WTC11 (cell line): ENCODE measurements at regions not wholly inside any gene's neighbourhood (a gene's known extent, or its start where the extent isn't known, plus 50 kb on each side); places are given as distances from the start of the nearest gene placed in this dataset.

ENCODE experiments used
- ATAC-seq: fragments of 200-7000 bp; cut with Tn5 transposase; 2 replicates; pipeline ENCODE4 v1.10.0; 2021; ENCODE audit warnings: mild to moderate bottlenecking, moderate library complexity
- CTCF ChIA-PET: fragments of 300-600 bp; sonication (Branson Sonifier 250); formaldehyde crosslinking; loops from one replicate; lab custom pipeline; 2021; ENCODE audit warnings: antibody characterized with exemption; lab: Charles Lee
- POLR2A ChIA-PET: fragments of 350-600 bp; sonication (Branson Sonifier 250); formaldehyde crosslinking; loops from one replicate; lab custom pipeline; 2021; ENCODE audit warnings: antibody characterized with exemption; lab: Charles Lee
- DNase-seq: peaks from one replicate; pipeline ENCODE4 v3.0.0; 2021; ENCODE audit warnings: low spot score
- H3K27ac Mint-ChIP-seq: 2 replicates; pipeline ENCODE4 v1.8.0; 2021; ENCODE audit warnings: mixed read lengths
- H3K27me3 Mint-ChIP-seq: 2 replicates; pipeline ENCODE4 v1.8.0; 2021; ENCODE audit warnings: low read depth, mild to moderate bottlenecking, moderate library complexity, mixed read lengths
- H3K36me3 Mint-ChIP-seq: 2 replicates; pipeline ENCODE4 v1.8.0; 2021; ENCODE audit warnings: mixed read lengths
- H3K4me1 Mint-ChIP-seq: 2 replicates; pipeline ENCODE4 v1.8.0; 2022; ENCODE audit warnings: mixed read lengths
- H3K4me3 Mint-ChIP-seq: 2 replicates; pipeline ENCODE4 v1.8.0; 2021; ENCODE audit warnings: mild to moderate bottlenecking, moderate library complexity, mixed read lengths
- H3K9me3 Mint-ChIP-seq: 2 replicates; pipeline ENCODE4 v1.8.0; 2021; ENCODE audit warnings: mixed read lengths
- ELF4 ChIP-seq: sonication (generic); formaldehyde crosslinking; IDR thresholded peaks from 2 replicates; pipeline ENCODE4 v1.8.1; 2022; ENCODE audit warnings: low read depth, mild to moderate bottlenecking, moderate library complexity, missing genetic modification reagents
- EMX1 ChIP-seq: fragments of 250-450 bp; sonication (Bioruptor Pico); IDR thresholded peaks from 2 replicates; pipeline ENCODE4 v1.8.0; 2021; ENCODE audit warnings: mild to moderate bottlenecking
- ESRRA ChIP-seq: sonication (generic); formaldehyde crosslinking; IDR thresholded peaks from 2 replicates; pipeline ENCODE4 v1.8.1; 2022; ENCODE audit warnings: mild to moderate bottlenecking, missing genetic modification reagents, borderline replicate concordance
- GABPB1 ChIP-seq: sonication (generic); formaldehyde crosslinking; IDR thresholded peaks from 2 replicates; pipeline ENCODE4 v1.8.1; 2023; ENCODE audit warnings: mild to moderate bottlenecking, missing genetic modification reagents
- GTF2I ChIP-seq: fragments of 250-450 bp; sonication (Bioruptor Pico); conservative IDR thresholded peaks from 2 replicates; pipeline ENCODE4 v1.4.0; 2021; ENCODE audit warnings: mild to moderate bottlenecking
- JUN ChIP-seq: sonication (generic); formaldehyde crosslinking; IDR thresholded peaks from 2 replicates; pipeline ENCODE4 v1.8.0; 2023; ENCODE audit warnings: mild to moderate bottlenecking, missing genetic modification reagents
- NFATC4 ChIP-seq: fragments of 250-450 bp; sonication (Bioruptor Pico); IDR thresholded peaks from 2 replicates; pipeline ENCODE4 v1.9.0; 2021; ENCODE audit warnings: mild to moderate bottlenecking
- NFE2L1 ChIP-seq: sonication (generic); formaldehyde crosslinking; IDR thresholded peaks from 2 replicates; pipeline ENCODE4 v1.8.1; 2023; ENCODE audit warnings: missing genetic modification reagents
- NFYB ChIP-seq: sonication (generic); formaldehyde crosslinking; conservative IDR thresholded peaks from 2 replicates; pipeline ENCODE4 v1.8.0; 2022; ENCODE audit warnings: low read depth, missing genetic modification reagents
- OVOL2 ChIP-seq: fragments of 250-450 bp; sonication (Bioruptor Pico); IDR thresholded peaks from 2 replicates; pipeline ENCODE4 v1.9.0; 2021; ENCODE audit warnings: mild to moderate bottlenecking, borderline replicate concordance
- PRRX2 ChIP-seq: fragments of 250-450 bp; sonication (Bioruptor Pico); IDR thresholded peaks from 2 replicates; pipeline ENCODE4 v1.8.0; 2021; ENCODE audit warnings: mild to moderate bottlenecking
- RELA ChIP-seq: sonication (generic); formaldehyde crosslinking; IDR thresholded peaks from 2 replicates; pipeline ENCODE4 v1.8.1; 2022; ENCODE audit warnings: missing genetic modification reagents, mild to moderate bottlenecking, borderline replicate concordance
- SMAD4 ChIP-seq: sonication (generic); formaldehyde crosslinking; IDR thresholded peaks from 2 replicates; pipeline ENCODE4 v1.8.0; 2022; ENCODE audit warnings: mild to moderate bottlenecking, missing genetic modification reagents
- SOX15 ChIP-seq: fragments of 250-450 bp; sonication (Bioruptor Pico); IDR thresholded peaks from 2 replicates; pipeline ENCODE4 v1.9.0; 2021; ENCODE audit warnings: mild to moderate bottlenecking
- SP1 ChIP-seq: sonication (generic); formaldehyde crosslinking; conservative IDR thresholded peaks from 2 replicates; pipeline ENCODE4 v1.8.1; 2022; ENCODE audit warnings: missing genetic modification reagents
- TCF7 ChIP-seq: sonication (generic); formaldehyde crosslinking; IDR thresholded peaks from 2 replicates; pipeline ENCODE4 v1.8.0; 2022; ENCODE audit warnings: mild to moderate bottlenecking, low read depth, missing genetic modification reagents, moderate library complexity
- TEAD4 ChIP-seq: sonication (generic); formaldehyde crosslinking; IDR thresholded peaks from 2 replicates; pipeline ENCODE4 v1.8.0; 2022; ENCODE audit warnings: mild to moderate bottlenecking, missing genetic modification reagents
- TP53 ChIP-seq: sonication (generic); formaldehyde crosslinking; IDR thresholded peaks from 2 replicates; pipeline ENCODE4 v1.8.1; 2023; ENCODE audit warnings: mild to moderate bottlenecking, missing genetic modification reagents
- ZNF138 ChIP-seq: sonication (generic); formaldehyde crosslinking; conservative IDR thresholded peaks from 2 replicates; pipeline ENCODE4 v1.8.1; 2022; ENCODE audit warnings: mild to moderate bottlenecking, moderate library complexity, missing genetic modification reagents
- ZNF232 ChIP-seq: sonication (generic); formaldehyde crosslinking; IDR thresholded peaks from 2 replicates; pipeline ENCODE4 v1.8.0; 2022; ENCODE audit warnings: mild to moderate bottlenecking, missing genetic modification reagents
- ZNF416 ChIP-seq: fragments of 250-450 bp; sonication (Bioruptor Pico); IDR thresholded peaks from 2 replicates; pipeline ENCODE4 v1.9.0; 2021; ENCODE audit warnings: mild to moderate bottlenecking, inconsistent platforms
- ZNF671 ChIP-seq: fragments of 250-450 bp; sonication (Bioruptor Pico); IDR thresholded peaks from 2 replicates; pipeline ENCODE4 v1.8.0; 2021; ENCODE audit warnings: mild to moderate bottlenecking
- TF ChIP-seq, protein P1 (sequence below): sonication (generic); formaldehyde crosslinking; IDR thresholded peaks from 2 replicates; pipeline ENCODE4 v1.8.1; 2023; ENCODE audit warnings: mild to moderate bottlenecking, missing genetic modification reagents, moderate library complexity
- TF ChIP-seq, protein P2 (sequence below): fragments of 200-600 bp; IDR thresholded peaks from 2 replicates; pipeline ENCODE4 v1.8.0; 2022; ENCODE audit warnings: antibody characterized with exemption
- TF ChIP-seq, protein P3 (sequence below): sonication (generic); formaldehyde crosslinking; IDR thresholded peaks from 2 replicates; pipeline ENCODE4 v1.8.0; 2022; ENCODE audit warnings: mild to moderate bottlenecking, missing genetic modification reagents
- TF ChIP-seq, protein P4 (sequence below): sonication (generic); formaldehyde crosslinking; IDR thresholded peaks from 2 replicates; pipeline ENCODE4 v1.8.1; 2023; ENCODE audit warnings: mild to moderate bottlenecking, missing genetic modification reagents
- TF ChIP-seq, protein P5 (sequence below): sonication (generic); formaldehyde crosslinking; IDR thresholded peaks from 2 replicates; pipeline ENCODE4 v1.8.1; 2023; ENCODE audit warnings: mild to moderate bottlenecking, moderate library complexity, missing genetic modification reagents

DNA sequence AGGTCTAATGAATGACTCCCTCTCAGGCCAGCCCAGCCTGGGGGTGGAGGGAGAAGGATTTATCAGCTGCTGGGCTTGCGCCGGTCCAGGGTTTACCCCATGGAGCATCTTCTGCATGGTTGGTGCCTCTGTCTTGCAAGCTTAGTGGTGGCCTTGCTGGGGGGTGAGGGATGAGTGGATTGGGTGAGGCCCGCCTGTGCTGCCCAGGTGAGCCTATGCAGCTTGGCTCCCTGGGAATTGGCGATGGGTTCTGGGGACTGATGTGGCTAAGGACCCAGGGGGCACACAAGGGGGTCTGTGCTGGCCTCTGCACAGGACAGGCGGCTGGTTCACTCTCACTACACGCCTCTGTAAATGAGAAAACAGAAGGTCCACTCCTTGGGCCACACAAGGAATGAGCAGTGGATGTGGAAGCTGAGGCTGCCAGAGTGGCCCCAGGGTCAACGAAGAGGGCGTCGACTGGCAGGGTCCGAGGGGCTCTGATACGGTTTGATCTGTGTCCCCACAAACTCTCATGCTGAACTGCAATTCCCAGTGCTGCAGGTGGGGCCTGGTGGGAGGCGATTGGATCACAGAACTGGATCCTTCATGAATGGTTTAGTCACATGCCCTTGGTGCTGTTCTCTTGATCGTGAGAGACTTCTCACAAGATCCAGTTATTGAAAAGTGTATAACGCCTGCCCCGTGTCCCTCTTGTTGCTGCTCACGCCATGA lies 151.6 kb upstream of the HDAC4 start:
- Mint-ChIP-seq H3K27me3 (no peaks in the 10 kb centered on the region), H3K4me1 (no peaks in the 10 kb centered on the region), H3K9me3 (0 out of 2 replicates have a peak, but pooled peaks cover 2% of the 10 kb centered on the region), H3K27ac (no peak overlapping the region), H3K36me3 (no peaks in the 10 kb centered on the region), H3K4me3 (no peak overlapping the region)
- TF ChIP-seq ZNF416 (CRISPR knock-in tag), result no peak
- TF ChIP-seq TCF7 (CRISPR knock-in tag), result no peak
- TF ChIP-seq PRRX2 (CRISPR knock-in tag), result no peak
- TF ChIP-seq EMX1 (CRISPR knock-in tag), result no peak
- no peak for TF ChIP-seq TP53
- no peak for TF ChIP-seq NFYB (CRISPR knock-in tag)
- TF ChIP-seq, protein P1, sequence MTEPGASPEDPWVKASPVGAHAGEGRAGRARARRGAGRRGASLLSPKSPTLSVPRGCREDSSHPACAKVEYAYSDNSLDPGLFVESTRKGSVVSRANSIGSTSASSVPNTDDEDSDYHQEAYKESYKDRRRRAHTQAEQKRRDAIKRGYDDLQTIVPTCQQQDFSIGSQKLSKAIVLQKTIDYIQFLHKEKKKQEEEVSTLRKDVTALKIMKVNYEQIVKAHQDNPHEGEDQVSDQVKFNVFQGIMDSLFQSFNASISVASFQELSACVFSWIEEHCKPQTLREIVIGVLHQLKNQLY (CRISPR knock-in tag), result no peak
- TF ChIP-seq, protein P2, sequence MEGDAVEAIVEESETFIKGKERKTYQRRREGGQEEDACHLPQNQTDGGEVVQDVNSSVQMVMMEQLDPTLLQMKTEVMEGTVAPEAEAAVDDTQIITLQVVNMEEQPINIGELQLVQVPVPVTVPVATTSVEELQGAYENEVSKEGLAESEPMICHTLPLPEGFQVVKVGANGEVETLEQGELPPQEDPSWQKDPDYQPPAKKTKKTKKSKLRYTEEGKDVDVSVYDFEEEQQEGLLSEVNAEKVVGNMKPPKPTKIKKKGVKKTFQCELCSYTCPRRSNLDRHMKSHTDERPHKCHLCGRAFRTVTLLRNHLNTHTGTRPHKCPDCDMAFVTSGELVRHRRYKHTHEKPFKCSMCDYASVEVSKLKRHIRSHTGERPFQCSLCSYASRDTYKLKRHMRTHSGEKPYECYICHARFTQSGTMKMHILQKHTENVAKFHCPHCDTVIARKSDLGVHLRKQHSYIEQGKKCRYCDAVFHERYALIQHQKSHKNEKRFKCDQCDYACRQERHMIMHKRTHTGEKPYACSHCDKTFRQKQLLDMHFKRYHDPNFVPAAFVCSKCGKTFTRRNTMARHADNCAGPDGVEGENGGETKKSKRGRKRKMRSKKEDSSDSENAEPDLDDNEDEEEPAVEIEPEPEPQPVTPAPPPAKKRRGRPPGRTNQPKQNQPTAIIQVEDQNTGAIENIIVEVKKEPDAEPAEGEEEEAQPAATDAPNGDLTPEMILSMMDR, result no peak
- POLR2A ChIA-PET, result no interaction called here
- DNase-seq (no peak), ATAC-seq (no peak)
- CTCF ChIA-PET, result no interaction called here

DNA sequence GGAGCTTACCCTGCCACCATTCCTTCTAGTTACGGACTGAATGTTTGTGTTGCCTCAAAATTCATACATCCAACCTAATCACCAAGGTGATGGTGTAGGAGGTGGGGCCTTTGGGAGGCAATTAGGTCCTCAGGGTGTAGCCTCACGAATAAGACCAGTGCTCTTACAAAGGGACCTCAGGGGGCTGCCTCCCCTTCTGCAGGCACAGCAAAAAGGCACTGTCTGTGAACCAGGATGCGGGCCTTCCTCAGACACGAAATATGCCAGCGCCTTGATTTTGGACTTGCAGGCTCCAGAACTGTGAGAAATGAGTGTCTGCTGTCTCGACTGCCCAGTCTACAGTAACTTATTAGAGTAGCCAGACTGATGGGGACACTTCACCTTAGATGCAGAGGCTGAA lies 150.4 kb upstream of the HDAC4 start:
- CTCF ChIA-PET, result no interaction called here
- H3K4me1 Mint-ChIP-seq, result no peaks in the 10 kb centered on the region
- H3K9me3 Mint-ChIP-seq, result 0 out of 2 replicates have a peak, but pooled peaks cover 2% of the 10 kb centered on the region
- no peak for ATAC-seq
- POLR2A ChIA-PET, result no interaction called here
- no peak for DNase-seq
- H3K4me3 Mint-ChIP-seq, result no peak overlapping the region
- H3K27me3 Mint-ChIP-seq, result no peaks in the 10 kb centered on the region
- H3K36me3 Mint-ChIP-seq, result no peaks in the 10 kb centered on the region
- no peak for TF ChIP-seq JUN (CRISPR knock-in tag)
- no peak for TF ChIP-seq OVOL2 (CRISPR knock-in tag)
- no peak for TF ChIP-seq GABPB1
- TF ChIP-seq TEAD4 (CRISPR knock-in tag), result no peak
- no peak for TF ChIP-seq ZNF416 (CRISPR knock-in tag)
- TF ChIP-seq NFE2L1 (CRISPR knock-in tag), result no peak
- TF ChIP-seq EMX1 (CRISPR knock-in tag), result no peak
- no peak for TF ChIP-seq NFYB (CRISPR knock-in tag)
- TF ChIP-seq RELA (CRISPR knock-in tag), result no peak
- no peak for TF ChIP-seq SMAD4
- no peak for TF ChIP-seq SOX15 (CRISPR knock-in tag)
- no peak for TF ChIP-seq GTF2I (CRISPR knock-in tag)
- TF ChIP-seq ZNF138, result no peak
- no peak for TF ChIP-seq ELF4 (CRISPR knock-in tag)
- no peak for TF ChIP-seq SP1 (CRISPR knock-in tag)
- no peak for TF ChIP-seq PRRX2 (CRISPR knock-in tag)
- TF ChIP-seq NFATC4 (CRISPR knock-in tag), result no peak
- TF ChIP-seq, protein P3, sequence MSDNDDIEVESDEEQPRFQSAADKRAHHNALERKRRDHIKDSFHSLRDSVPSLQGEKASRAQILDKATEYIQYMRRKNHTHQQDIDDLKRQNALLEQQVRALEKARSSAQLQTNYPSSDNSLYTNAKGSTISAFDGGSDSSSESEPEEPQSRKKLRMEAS (CRISPR knock-in tag), result no peak
- H3K27ac Mint-ChIP-seq, result no peak overlapping the region

DNA sequence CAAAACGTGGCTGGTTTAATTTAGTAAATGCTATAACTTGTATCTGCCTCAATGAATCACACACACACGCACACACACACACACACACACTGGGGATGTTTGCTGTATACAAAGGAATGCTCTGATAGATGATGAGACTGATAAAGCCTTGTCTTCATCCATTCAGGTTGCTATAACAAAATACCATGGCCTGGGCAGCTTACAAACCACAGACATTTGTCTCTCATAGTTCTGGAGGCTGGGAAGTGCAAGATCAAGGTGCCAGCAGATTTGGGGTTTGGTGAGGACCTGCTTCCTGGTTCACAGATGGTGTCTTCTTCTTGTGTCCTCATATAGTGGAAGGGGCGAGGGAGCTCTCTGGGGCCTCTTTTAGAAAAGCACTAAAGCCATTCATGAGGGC lies 149.5 kb upstream of the HDAC4 start:
- no peaks in the 10 kb centered on the region for H3K27me3 Mint-ChIP-seq
- H3K36me3 Mint-ChIP-seq, result no peaks in the 10 kb centered on the region
- no peak overlapping the region for H3K27ac Mint-ChIP-seq
- H3K9me3 Mint-ChIP-seq, result 0 out of 2 replicates have a peak, but pooled peaks cover 2% of the 10 kb centered on the region
- no peak overlapping the region for H3K4me3 Mint-ChIP-seq
- POLR2A ChIA-PET, result no interaction called here
- no peaks in the 10 kb centered on the region for H3K4me1 Mint-ChIP-seq
- CTCF ChIA-PET, result no interaction called here
- DNase-seq (no peak), ATAC-seq (no peak)
- no peak for TF ChIP-seq OVOL2 (CRISPR knock-in tag)
- TF ChIP-seq, protein P4, sequence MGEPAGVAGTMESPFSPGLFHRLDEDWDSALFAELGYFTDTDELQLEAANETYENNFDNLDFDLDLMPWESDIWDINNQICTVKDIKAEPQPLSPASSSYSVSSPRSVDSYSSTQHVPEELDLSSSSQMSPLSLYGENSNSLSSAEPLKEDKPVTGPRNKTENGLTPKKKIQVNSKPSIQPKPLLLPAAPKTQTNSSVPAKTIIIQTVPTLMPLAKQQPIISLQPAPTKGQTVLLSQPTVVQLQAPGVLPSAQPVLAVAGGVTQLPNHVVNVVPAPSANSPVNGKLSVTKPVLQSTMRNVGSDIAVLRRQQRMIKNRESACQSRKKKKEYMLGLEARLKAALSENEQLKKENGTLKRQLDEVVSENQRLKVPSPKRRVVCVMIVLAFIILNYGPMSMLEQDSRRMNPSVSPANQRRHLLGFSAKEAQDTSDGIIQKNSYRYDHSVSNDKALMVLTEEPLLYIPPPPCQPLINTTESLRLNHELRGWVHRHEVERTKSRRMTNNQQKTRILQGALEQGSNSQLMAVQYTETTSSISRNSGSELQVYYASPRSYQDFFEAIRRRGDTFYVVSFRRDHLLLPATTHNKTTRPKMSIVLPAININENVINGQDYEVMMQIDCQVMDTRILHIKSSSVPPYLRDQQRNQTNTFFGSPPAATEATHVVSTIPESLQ (CRISPR knock-in tag), result no peak
- TF ChIP-seq ZNF232 (CRISPR knock-in tag), result no peak
- TF ChIP-seq ZNF671, result no peak
- TF ChIP-seq, protein P5, sequence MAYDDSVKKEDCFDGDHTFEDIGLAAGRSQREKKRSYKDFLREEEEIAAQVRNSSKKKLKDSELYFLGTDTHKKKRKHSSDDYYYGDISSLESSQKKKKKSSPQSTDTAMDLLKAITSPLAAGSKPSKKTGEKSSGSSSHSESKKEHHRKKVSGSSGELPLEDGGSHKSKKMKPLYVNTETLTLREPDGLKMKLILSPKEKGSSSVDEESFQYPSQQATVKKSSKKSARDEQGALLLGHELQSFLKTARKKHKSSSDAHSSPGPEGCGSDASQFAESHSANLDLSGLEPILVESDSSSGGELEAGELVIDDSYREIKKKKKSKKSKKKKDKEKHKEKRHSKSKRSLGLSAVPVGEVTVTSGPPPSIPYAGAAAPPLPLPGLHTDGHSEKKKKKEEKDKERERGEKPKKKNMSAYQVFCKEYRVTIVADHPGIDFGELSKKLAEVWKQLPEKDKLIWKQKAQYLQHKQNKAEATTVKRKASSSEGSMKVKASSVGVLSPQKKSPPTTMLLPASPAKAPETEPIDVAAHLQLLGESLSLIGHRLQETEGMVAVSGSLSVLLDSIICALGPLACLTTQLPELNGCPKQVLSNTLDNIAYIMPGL (CRISPR knock-in tag), result no peak
- TF ChIP-seq ESRRA, result no peak
- TF ChIP-seq, protein P2, result no peak
